ENCODE measurements at regions not wholly inside any gene's neighbourhood (a gene's known extent, or its start where the extent isn't known, plus 50 kb on each side); places are given as distances from the start of the nearest gene placed in this dataset.
A peak's percentile ranks its signal among the peaks of the same experiment; 100 is the strongest.

DNA sequence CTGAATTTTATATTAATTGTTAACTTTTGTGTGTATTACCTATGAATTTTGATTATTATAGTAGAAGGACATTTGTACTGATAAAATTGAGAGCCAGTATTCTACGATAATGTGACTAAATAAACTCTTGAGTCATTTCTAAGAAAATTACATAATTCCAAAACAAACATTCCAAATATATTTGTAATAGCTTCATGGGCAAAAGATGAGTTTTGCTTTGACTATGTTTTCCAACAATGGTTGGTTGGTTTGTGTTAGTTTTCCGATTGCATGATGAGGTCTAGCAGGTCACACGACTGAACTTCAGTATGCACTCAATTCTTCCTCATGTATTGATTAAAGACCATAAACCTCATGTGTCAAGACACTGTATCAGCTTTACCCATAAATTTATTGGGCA is 71.7 kb upstream of the WDR75 start:
- DNase-seq (ENCODE audit: low spot score) = no peak

DNA sequence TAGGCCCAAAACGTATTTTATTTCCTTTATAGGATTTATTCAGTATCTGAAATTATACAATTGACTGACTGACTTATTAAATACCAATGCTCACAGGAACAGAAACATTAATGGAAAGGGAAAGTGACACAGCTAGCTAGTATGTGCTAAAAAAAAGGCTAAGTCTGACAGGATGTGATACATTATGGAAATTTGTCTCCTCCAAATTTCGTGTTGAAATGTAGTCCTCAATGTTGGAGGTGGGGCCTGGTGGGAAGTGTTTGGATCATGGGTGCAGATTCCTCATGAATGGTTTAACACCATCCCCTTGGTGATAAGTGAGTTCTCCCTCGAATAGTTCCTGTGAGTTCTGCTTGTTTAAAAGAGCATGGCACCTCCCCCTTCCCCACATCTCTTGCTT is 70.6 kb upstream of the WDR75 start:
- DNase-seq (ENCODE audit: low spot score) = peak; percentile 53

GRCh38 chr2:189372688-189373257 is 68.5 kb upstream of the WDR75 start:
- DNase-seq (ENCODE audit: low spot score) = no peak

DNA sequence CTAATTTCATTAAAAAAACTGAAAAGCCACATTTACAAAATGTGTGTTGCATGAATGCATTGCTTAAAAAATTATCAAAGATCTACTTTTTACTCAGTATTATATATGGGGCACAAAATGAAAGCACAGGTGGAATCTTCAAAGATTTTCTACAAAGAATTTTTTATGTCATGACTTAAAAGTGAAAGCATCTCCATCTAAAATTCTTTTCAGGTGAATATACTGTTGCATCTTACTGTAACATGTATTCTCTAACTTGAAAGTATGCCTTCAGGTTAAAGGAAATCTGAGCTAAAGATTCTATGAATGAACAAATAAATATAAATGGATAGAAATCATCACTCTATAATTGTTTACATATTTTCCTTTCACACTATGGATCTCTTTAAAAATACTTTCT is 66.8 kb upstream of the WDR75 start:
- DNase-seq (ENCODE audit: low spot score) = no peak

DNA sequence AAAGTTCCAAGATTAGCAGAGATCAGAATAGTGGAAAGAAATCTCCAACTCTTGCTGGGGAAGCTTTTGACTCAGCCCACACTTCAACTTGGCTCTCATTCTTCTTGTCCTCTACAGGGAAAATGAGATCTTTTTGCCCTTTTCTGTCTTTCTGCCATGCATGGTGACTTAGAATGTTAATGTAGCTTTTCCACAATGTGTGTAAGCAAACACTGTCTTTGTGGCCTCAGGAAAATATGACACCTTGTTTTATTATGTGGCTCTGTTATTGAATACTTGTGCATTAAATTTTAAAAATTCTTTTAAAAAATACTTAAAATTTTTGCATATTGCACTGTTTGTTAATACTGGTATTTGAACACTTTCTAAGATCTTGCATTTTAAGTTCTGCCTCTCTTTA is 65.4 kb upstream of the WDR75 start:
- DNase-seq (ENCODE audit: low spot score) = no peak

GRCh38 chr2:189379287-189379630 is 62.0 kb upstream of the WDR75 start:
- no peak for DNase-seq (ENCODE audit: low spot score)

GRCh38 chr2:189379731-189380261 is 61.5 kb upstream of the WDR75 start:
- DNase-seq (ENCODE audit: low spot score) = no peak

- DNase-seq (ENCODE audit: low spot score) = no peak
Measured at GRCh38 chr2:189382668-189383067, 58.6 kb upstream of the WDR75 start.

GRCh38 chr2:189386741-189387140 is 54.5 kb upstream of the WDR75 start:
- DNase-seq (ENCODE audit: low spot score) = no peak

DNA sequence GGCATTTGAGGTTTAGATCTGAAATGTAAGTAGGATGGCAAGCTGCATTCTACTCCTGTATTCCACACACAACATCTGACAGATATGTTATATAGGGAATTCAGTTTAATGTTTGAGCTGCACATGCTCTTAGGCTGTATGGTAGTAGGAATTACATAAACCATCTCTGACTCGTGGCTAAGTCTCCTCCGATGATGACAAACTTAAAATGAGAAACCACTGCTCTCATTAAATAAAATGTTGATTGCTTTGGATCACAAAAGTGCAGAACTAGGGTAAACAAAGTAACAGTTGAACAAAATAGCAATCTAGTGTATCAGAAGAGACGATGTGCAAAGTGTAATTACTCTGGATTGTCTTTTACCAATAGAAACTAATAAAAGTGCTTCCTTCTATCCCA is 50.1 kb upstream of the WDR75 start:
- no peak for DNase-seq (ENCODE audit: low spot score)

Data from kidney capillary endothelial cell (primary cell).